Brain microvascular endothelial cell (primary cell): ENCODE measurements at regions not wholly inside any gene's neighbourhood (a gene's known extent, or its start where the extent isn't known, plus 50 kb on each side); places are given as distances from the start of the nearest gene placed in this dataset.

Experiments
- DNase-seq: peaks from one replicate; pipeline ENCODE4 v3.0.0-alpha.2; 2020
- H3K27ac ChIP-seq: fragments of 250-450 bp; sonication (Bioruptor Pico); 2 replicates; pipeline ENCODE4 v1.5.1; 2020; ENCODE audit warnings: mild to moderate bottlenecking, moderate library complexity
- H3K27me3 ChIP-seq: fragments of 250-450 bp; sonication (Bioruptor Pico); replicated peaks from 2 replicates; pipeline ENCODE4 v1.5.1; 2020; ENCODE audit warnings: mild to moderate bottlenecking
- H3K36me3 ChIP-seq: fragments of 250-450 bp; sonication (Bioruptor Pico); replicated peaks from 2 replicates; pipeline ENCODE4 v1.5.1; 2020; ENCODE audit warnings: mild to moderate bottlenecking
- H3K4me3 ChIP-seq: 2 replicates; pipeline ENCODE4 v1.5.1; 2011; ENCODE audit warnings: low read depth, mild to moderate bottlenecking, control low read depth, low read length, moderate library complexity
- CTCF ChIP-seq: IDR thresholded peaks from 2 replicates; pipeline ENCODE4 v1.5.1; 2011; ENCODE audit warnings: low read depth, mild to moderate bottlenecking, moderate library complexity, low read length, control low read depth, inconsistent platforms; ENCODE audit errors: missing control alignments
- in situ Hi-C: cut with HindIII; loops from 2 replicates; pipeline ENCODE4 v1.10.0; 2017; ENCODE audit warnings: low sequenced_read_pairs, low pct_ligation_motif_present

GRCh38 chr6:170155464-170156196 lies 135.2 kb downstream of the DLL1 start:
- no peaks in the 10 kb centered on the region for H3K36me3 ChIP-seq
- no peak for TF ChIP-seq CTCF
- no peak for DNase-seq
- H3K4me3 ChIP-seq: no peak overlapping the region
- no peak overlapping the region for H3K27ac ChIP-seq
- H3K27me3 ChIP-seq: no peaks in the 10 kb centered on the region
- in situ Hi-C loops: no loop called here

- H3K36me3 ChIP-seq: no peaks in the 10 kb centered on the region
- H3K4me3 ChIP-seq: no peak overlapping the region
- H3K27ac ChIP-seq: no peak overlapping the region
- DNase-seq: no peak
- no peak for TF ChIP-seq CTCF
- no peaks in the 10 kb centered on the region for H3K27me3 ChIP-seq
- in situ Hi-C loops: no loop called here
Measured at GRCh38 chr6:170153436-170154319, 137.2 kb downstream of the DLL1 start.

GRCh38 chr6:170152989-170153388 lies 137.9 kb downstream of the DLL1 start:
- Histone ChIP-seq H3K36me3 (no peaks in the 10 kb centered on the region), H3K4me3 (no peak overlapping the region), H3K27me3 (no peaks in the 10 kb centered on the region), H3K27ac (no peak overlapping the region)
- in situ Hi-C loops: no loop called here
- no peak for DNase-seq
- no peak for TF ChIP-seq CTCF

- Histone ChIP-seq H3K36me3 (no peaks in the 10 kb centered on the region), H3K27ac (no peak overlapping the region), H3K4me3 (no peak overlapping the region), H3K27me3 (no peaks in the 10 kb centered on the region)
- TF ChIP-seq CTCF: no peak
- no peak for DNase-seq
- in situ Hi-C loops: no loop called here
Measured at GRCh38 chr6:170152124-170152926, 138.6 kb downstream of the DLL1 start.

- H3K4me3 ChIP-seq: no peak overlapping the region
- no peak for TF ChIP-seq CTCF
- in situ Hi-C loops: no loop called here
Measured at GRCh38 chr6:170151804-170152123, 139.1 kb downstream of the DLL1 start.

More at GRCh38 chr6:170151804-170152123, 139.1 kb downstream of the DLL1 start:
- Histone ChIP-seq H3K27me3 (no peaks in the 10 kb centered on the region), H3K27ac (no peak overlapping the region), H3K36me3 (no peaks in the 10 kb centered on the region)
- DNase-seq: no peak
